SK-N-SH treated with all-trans-retinoic acid at 6 μM for 48 hours (cell line): ENCODE measurements at regions not wholly inside any gene's neighbourhood (a gene's known extent, or its start where the extent isn't known, plus 50 kb on each side); places are given as distances from the start of the nearest gene placed in this dataset.

Experiments used
- ATAC-seq: fragments of 200-7000 bp; cut with Tn5 transposase; 3 replicates; pipeline ENCODE4 v1.9.1; 2020; ENCODE audit warnings: mild to moderate bottlenecking, moderate library complexity
- CREB5 ChIP-seq: fragments of 250-450 bp; sonication (Bioruptor Pico); IDR thresholded peaks from 2 replicates; pipeline ENCODE4 v1.5.1; 2020; ENCODE audit warnings: low read depth, mild to moderate bottlenecking, moderate library complexity
- CSDC2 ChIP-seq: fragments of 250-450 bp; sonication (Bioruptor Pico); IDR thresholded peaks from 2 replicates; pipeline ENCODE4 v1.5.0; 2020; ENCODE audit warnings: mild to moderate bottlenecking, moderate library complexity
- CSRNP3 ChIP-seq: fragments of 250-450 bp; sonication (Bioruptor Pico); IDR thresholded peaks from 2 replicates; pipeline ENCODE4 v1.5.1; 2021; ENCODE audit warnings: mild to moderate bottlenecking, moderate library complexity
- GLIS3 ChIP-seq: fragments of 250-450 bp; sonication (Bioruptor Pico); IDR thresholded peaks from 2 replicates; pipeline ENCODE4 v1.5.0; 2020; ENCODE audit warnings: mild to moderate bottlenecking, moderate library complexity
- ISL1 ChIP-seq: fragments of 250-450 bp; sonication (Bioruptor Pico); IDR thresholded peaks from 2 replicates; pipeline ENCODE4 v2.1.2; 2022; ENCODE audit warnings: mild to moderate bottlenecking, moderate library complexity
- OSR1 ChIP-seq: fragments of 250-450 bp; sonication (Bioruptor Pico); IDR thresholded peaks from 2 replicates; pipeline ENCODE4 v1.8.0; 2022; ENCODE audit warnings: moderate library complexity, mild to moderate bottlenecking, inconsistent platforms
- PATZ1 ChIP-seq: fragments of 250-450 bp; sonication (Bioruptor Pico); IDR thresholded peaks from 2 replicates; pipeline ENCODE4 v1.8.0; 2020; ENCODE audit warnings: mild to moderate bottlenecking, moderate library complexity, borderline replicate concordance
- POU6F1 ChIP-seq: fragments of 250-450 bp; sonication (Bioruptor Pico); IDR thresholded peaks from 2 replicates; pipeline ENCODE4 v1.8.0; 2021; ENCODE audit warnings: low read depth, mild to moderate bottlenecking, moderate library complexity, borderline replicate concordance
- PPARA ChIP-seq: fragments of 250-450 bp; sonication (Bioruptor Pico); IDR thresholded peaks from 2 replicates; pipeline ENCODE4 v1.5.0; 2020; ENCODE audit warnings: mild to moderate bottlenecking, borderline replicate concordance
- SNAI2 ChIP-seq: fragments of 250-450 bp; sonication (Bioruptor Pico); IDR thresholded peaks from 2 replicates; pipeline ENCODE4 v1.5.0; 2020; ENCODE audit warnings: mild to moderate bottlenecking, moderate library complexity
- TCF4 ChIP-seq: fragments of 250-450 bp; sonication (Bioruptor Pico); IDR thresholded peaks from 2 replicates; pipeline ENCODE4 v1.8.0; 2021; ENCODE audit warnings: mild to moderate bottlenecking, moderate library complexity, borderline replicate concordance
- TSHZ2 ChIP-seq: fragments of 250-450 bp; sonication (Bioruptor Pico); IDR thresholded peaks from 2 replicates; pipeline ENCODE4 v1.5.0; 2020; ENCODE audit warnings: mild to moderate bottlenecking, moderate library complexity
- ZC3H10 ChIP-seq: fragments of 250-450 bp; sonication (Bioruptor Pico); IDR thresholded peaks from 2 replicates; pipeline ENCODE4 v1.5.1; 2021; ENCODE audit warnings: mild to moderate bottlenecking, moderate library complexity
- ZFP30 ChIP-seq: fragments of 450-650 bp; formaldehyde crosslinking; IDR thresholded peaks from 2 replicates; pipeline ENCODE4 v1.5.0; 2022; ENCODE audit warnings: mild to moderate bottlenecking, moderate library complexity
- ZNF565 ChIP-seq: fragments of 450-650 bp; formaldehyde crosslinking; conservative IDR thresholded peaks from 2 replicates; pipeline ENCODE4 v1.5.0; 2020; ENCODE audit warnings: low read depth, mild to moderate bottlenecking, moderate library complexity
- ZNF70 ChIP-seq: fragments of 450-650 bp; formaldehyde crosslinking; IDR thresholded peaks from 2 replicates; pipeline ENCODE4 v1.5.0; 2020; ENCODE audit warnings: mild to moderate bottlenecking, moderate library complexity
- ZNF8 ChIP-seq: fragments of 450-650 bp; formaldehyde crosslinking; IDR thresholded peaks from 2 replicates; pipeline ENCODE4 v1.5.0; 2020; ENCODE audit warnings: mild to moderate bottlenecking, moderate library complexity

GRCh38 chr4:157961229-157961990 is 211.4 kb downstream of the GASK1B start (continued):
- peak; percentile 62; the same call in 1 of the 2 replicates for TF ChIP-seq PATZ1 (CRISPR knock-in tag)
- peak; percentile 28; the same call in 1 of the 2 replicates for TF ChIP-seq GLIS3 (CRISPR knock-in tag)
- no peak for TF ChIP-seq ZC3H10 (CRISPR knock-in tag)
- no peak for TF ChIP-seq TSHZ2
- TF ChIP-seq PPARA (CRISPR knock-in tag) = no peak

GRCh38 chr4:157957905-157958304 is 214.9 kb downstream of the GASK1B start:
- TF ChIP-seq CSRNP3 (CRISPR knock-in tag) = no peak
- ATAC-seq = no peak

- ATAC-seq = no peak
- TF ChIP-seq TSHZ2 (no peak), GLIS3 (CRISPR knock-in tag) (no peak), SNAI2 (CRISPR knock-in tag) (no peak), CSDC2 (CRISPR knock-in tag) (no peak), OSR1 (CRISPR knock-in tag) (no peak), POU6F1 (CRISPR knock-in tag) (no peak), ZNF565 (CRISPR knock-in tag) (no peak), TCF4 (CRISPR knock-in tag) (no peak), CREB5 (CRISPR knock-in tag) (no peak), ISL1 (CRISPR knock-in tag) (no peak), ZFP30 (CRISPR knock-in tag) (no peak), ZNF70 (CRISPR knock-in tag) (no peak), ZC3H10 (CRISPR knock-in tag) (no peak), ZNF8 (CRISPR knock-in tag) (no peak), PATZ1 (CRISPR knock-in tag) (no peak)
These were observed 230.8 kb downstream of the GASK1B start for GRCh38 chr4:157942017-157942416.
